GM20431 (cell line): ENCODE measurements at regions not wholly inside any gene's neighbourhood (a gene's known extent, or its start where the extent isn't known, plus 50 kb on each side); places are given as distances from the start of the nearest gene placed in this dataset.
"Not testable (repeated sequence)": the region's sequence is repeated elsewhere in the genome, so short reads cannot be mapped to it uniquely, and the experiment has no call there.

Experiments used
- in situ Hi-C: fragments of 300-500 bp; cut with MseI, MboI; formaldehyde crosslinking; loops from one replicate; pipeline ENCODE4 v1.15.0; 2020; ENCODE audit warnings: low sequenced_read_pairs; ENCODE audit not compliant: unreplicated experiment

GRCh38 chr20:12177657-12178293, 260.1 kb downstream of the BTBD3 start:
- in situ Hi-C loops: no loop called here

DNA sequence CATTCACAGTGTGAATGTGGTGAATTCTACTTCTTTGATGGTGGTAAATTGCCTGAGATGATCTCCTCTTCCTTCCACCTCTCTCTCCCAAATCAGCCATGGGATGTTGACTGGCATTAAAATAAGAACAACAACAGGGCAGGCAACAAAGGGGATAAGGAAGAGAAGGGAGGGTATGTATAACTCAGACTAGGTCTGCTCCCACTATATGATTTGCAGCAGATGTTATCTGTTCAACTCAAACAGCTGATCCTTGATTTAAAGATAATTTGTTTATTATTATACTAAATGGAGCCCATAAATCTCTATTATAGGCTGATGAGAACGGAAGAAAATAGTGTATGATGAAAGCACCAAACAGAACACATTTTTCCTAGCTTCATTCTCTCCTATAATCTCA, 262.0 kb downstream of the BTBD3 start:
- in situ Hi-C loops: no loop called here

DNA sequence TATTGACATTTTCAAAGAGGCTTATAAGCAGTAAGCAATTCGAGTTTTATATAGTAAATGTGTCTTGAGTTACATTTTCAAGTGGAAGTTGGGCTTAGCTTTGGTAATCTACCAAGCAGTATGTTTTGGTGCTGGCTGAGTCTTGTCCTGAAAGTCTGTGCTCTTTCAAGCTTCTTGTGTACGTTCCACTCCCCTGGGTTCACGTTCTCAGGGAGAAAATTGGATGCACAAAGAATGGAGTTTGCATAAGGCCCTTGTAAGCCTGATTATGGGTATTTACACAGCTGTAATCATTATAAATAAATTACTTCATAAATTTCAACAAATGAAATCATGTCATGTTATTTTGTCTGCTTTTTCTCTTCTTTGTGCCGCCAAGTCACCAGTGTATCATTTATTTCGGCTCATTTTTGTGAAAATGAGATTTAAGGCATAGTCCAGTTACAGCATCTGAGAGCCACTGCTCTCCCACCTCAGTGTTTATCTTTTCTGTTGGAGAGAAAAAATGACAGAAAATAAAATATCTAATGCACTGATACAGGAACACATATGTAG, 262.5 kb downstream of the BTBD3 start:
- in situ Hi-C loops: no loop called here

GRCh38 chr20:12198281-12198680, 280.6 kb downstream of the BTBD3 start:
- in situ Hi-C loops: no loop called here

DNA sequence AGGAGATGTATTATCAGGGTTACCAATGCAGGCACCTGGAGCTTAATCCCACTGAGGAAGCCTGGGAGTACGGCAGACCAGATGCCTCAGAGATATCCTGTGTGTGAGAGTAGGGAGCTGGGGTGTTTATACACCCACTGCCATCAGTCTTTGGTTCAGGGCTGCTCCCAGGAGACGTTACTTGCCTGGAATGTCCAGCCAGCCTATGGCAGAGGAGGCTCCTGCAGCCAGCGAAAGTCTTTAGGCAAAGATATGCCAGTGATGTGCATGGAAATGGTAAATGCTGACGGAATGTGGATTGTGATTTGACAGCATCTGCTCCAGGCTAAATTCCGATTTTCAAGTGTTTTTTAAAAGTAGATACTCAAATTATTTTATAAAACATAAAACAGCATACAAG, 282.0 kb downstream of the BTBD3 start:
- in situ Hi-C loops: no loop called here

DNA sequence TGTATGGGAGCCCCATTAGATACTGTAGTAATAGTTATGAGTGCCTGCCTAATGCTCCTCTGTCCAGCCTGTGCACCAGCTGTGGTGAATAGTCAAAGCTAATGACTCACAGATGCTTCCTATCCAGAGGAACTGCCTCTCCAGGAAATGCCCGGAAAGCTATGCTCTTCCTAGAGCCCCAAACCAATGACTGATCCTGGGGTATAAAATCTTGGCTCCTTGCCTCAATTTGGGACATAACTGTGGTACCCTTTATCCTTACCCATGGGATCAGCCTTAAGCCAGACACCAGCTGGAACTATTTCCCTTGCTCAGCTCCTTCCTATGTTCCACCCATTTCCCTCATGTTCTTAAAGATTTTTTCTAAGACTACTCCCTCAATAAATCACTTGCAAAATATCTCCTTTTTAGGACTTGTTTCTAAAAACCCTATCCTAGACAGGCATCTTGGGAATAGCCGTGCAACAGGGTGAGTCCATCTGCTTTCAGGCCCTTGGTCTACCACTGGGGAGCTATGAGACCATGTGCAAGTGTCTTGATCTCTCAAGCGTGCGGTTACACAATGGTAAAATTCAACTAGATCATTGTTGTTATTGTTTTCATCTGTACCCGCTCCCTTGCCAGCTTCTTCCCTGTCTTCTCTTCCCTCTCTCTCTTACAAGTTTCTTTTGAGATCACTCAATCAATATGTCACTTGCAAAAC, 283.7 kb downstream of the BTBD3 start:
- in situ Hi-C loops: no loop called here

GRCh38 chr20:12203399-12203798, 285.7 kb downstream of the BTBD3 start:
- in situ Hi-C loops: no loop called here

GRCh38 chr20:12203981-12204380, 286.3 kb downstream of the BTBD3 start:
- in situ Hi-C loops: no loop called here

DNA sequence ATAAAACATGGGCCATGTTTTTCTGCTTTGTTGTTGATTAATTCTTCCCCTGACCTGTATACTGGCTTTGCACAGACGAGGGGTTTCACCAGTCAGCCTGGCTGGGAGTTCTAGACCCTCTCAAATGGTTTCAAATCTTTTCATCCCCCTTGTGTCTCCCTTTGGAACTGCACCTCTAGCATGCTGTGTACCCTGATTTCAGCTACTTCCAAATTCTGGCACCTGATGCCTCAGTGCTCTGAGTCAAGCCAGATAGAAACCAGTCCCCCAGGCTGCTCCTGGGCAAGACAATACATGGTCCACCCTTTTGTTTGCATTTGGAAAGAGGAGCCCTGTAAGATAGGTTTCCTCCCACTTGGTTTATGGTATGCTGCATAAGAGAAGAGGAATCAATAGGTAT, 290.2 kb downstream of the BTBD3 start:
- in situ Hi-C loops: no loop called here

- in situ Hi-C loops: no loop called here
Measured at GRCh38 chr20:12210591-12210990, 292.9 kb downstream of the BTBD3 start.

DNA sequence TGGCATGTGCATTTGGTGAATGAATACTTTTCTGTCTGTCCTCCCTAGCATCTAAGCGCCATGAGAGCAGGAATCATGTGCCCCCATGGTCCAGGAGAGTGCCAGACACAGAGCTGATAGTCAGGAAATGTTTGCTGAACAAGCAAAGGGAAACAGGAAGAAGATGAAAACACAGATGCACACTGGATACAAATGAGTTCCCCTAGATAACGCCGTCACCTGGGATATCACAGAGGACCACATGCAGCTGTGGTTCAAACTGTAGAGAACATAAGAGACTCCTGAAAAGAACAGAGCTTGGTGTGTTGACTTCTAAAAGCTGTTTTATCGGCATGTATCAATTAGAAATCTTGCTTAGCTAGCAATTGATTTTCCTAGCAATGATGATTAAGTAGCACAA, 293.7 kb downstream of the BTBD3 start:
- in situ Hi-C loops: no loop called here

DNA sequence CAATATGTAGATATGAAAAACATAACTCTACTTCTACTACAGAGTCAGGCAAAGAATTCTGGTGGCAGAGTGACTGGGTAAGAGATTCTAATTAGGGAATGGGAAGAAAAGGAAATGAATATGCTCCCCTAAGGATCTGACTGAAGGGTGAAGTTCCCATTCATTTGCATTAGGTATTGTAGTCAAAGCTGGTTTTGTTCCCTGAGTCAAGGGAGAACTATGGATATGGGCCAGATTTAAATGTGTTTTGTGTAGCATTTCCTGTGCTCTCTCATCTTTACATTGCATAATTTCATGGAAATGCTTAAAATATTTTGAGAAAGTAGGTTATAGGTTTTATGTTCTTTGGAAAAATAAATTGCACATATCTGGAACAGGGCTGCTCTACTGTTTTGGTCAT, 299.7 kb downstream of the BTBD3 start:
- in situ Hi-C loops: no loop called here

DNA sequence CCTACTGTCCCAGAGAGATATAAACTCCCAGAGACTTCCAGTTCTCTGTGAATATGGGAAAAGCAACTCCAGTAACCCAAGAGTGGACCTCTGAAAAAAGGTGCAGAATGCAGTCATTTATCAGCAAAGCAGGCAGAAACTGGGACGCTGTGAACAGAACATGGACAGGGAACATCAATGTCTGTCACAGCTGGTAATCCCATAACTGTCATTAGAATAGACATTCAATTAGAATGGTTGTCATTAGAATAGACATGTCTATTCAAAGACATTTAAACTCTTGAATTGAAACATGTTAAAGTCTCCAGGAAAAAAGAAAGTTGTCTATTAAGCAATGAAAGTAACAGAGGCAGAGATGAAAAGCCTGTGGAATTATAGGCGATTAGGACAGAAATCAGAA, 302.1 kb downstream of the BTBD3 start:
- in situ Hi-C loops: no loop called here

DNA sequence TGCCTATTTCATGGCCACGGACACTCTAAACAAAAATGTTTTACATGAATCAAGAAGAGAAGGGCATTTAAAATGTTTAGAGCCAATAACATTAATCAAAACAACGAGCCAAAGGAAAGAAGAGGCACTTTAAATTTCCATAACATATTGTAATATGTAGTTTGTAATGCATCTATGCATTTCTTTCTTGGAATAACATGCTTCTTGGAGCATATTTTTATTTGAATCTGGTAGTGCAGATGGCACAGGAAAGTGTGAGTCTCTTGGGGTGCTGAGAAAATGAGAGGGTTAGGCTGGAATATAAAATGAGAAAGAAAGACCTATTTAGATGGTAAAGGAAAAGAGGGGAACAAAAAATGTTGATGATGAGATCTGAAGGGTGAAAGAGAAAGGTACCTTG, 305.4 kb downstream of the BTBD3 start:
- in situ Hi-C loops: no loop called here

DNA sequence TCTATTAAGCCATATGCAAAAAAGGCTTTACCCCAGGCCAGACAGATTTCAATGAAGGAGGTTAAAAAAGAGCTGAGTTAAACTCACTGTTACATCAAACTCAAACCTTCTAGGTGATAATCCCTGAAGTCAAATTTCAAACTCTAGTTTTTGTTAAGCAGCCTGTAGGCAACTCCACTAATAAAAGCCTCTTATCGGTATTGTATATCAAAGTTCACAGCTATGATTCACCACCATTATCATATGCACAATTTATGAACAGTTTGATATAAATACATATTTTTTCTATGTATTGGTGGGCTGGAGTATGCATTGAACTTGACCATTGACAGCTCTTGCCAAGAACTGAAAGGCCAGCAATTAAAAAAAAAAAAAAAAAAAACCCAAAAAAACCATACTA, 308.2 kb downstream of the BTBD3 start:
- in situ Hi-C loops: no loop called here

GRCh38 chr20:12229891-12230290, 312.2 kb downstream of the BTBD3 start:
- in situ Hi-C loops: no loop called here

- in situ Hi-C loops: no loop called here
Measured at GRCh38 chr20:12237772-12238171, 320.1 kb downstream of the BTBD3 start.

- in situ Hi-C loops: no loop called here
Measured at GRCh38 chr20:12241065-12241464, 323.4 kb downstream of the BTBD3 start.

DNA sequence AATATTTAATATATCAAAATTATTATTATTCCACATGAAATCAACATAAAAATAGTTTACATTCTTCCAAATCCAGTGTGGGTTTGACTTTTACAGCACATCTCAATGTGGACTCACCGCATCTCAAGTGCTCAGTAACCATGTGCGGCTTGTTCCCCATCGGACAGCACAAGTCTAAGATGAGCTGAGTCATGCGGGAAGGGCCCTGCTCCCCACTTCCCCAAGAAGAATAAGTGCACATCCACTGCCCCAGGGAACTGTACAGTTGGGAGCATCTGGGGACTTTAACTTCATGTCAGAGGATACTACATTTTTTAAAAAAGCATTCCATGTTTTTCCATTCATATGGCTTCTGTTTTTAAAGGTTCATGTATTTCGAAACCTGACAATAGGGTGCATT, 325.6 kb downstream of the BTBD3 start:
- in situ Hi-C loops: no loop called here

DNA sequence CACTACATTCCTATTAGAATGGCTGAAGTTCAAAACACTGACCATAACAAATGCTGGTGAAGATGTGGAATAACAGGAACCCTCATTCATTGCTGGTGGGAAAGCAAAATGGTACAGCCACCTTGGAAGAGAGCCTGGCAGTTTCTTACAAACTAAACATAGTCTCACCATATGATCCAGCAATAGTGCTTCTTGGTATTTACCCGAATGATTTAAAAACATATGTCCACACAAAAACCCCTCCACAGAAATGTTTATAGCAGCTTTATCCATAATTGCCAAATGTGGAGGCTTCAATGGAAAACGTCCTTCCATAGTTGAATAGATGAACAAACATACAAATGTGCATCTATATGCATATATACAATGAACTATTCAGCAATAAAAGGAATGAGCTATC, 330.8 kb downstream of the BTBD3 start:
- in situ Hi-C loops: no loop called here

DNA sequence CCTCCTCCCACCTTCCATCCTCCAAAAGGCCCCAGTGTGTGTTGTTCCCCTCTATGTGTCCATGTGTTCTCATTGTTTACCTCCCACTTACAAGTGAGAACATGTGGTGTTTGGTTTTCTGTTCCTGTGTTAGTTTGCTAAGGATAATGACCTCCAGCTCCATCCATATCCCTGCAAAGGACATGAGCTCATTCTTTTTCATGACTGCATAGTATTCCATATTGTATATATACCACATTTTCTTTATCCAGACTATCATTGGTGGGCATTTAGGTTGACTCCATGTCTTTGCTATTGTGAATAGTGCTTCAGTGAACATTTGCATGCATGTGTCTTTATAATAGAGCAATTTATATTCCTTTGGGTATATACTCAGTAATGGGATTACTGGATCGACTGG, 333.0 kb downstream of the BTBD3 start:
- in situ Hi-C loops: not testable (repeated sequence)

- in situ Hi-C loops: no loop called here
Measured at GRCh38 chr20:12252793-12253192, 335.1 kb downstream of the BTBD3 start.
